ENCODE measurements at regions not wholly inside any gene's neighbourhood (a gene's known extent, or its start where the extent isn't known, plus 50 kb on each side); places are given as distances from the start of the nearest gene placed in this dataset.

DNA sequence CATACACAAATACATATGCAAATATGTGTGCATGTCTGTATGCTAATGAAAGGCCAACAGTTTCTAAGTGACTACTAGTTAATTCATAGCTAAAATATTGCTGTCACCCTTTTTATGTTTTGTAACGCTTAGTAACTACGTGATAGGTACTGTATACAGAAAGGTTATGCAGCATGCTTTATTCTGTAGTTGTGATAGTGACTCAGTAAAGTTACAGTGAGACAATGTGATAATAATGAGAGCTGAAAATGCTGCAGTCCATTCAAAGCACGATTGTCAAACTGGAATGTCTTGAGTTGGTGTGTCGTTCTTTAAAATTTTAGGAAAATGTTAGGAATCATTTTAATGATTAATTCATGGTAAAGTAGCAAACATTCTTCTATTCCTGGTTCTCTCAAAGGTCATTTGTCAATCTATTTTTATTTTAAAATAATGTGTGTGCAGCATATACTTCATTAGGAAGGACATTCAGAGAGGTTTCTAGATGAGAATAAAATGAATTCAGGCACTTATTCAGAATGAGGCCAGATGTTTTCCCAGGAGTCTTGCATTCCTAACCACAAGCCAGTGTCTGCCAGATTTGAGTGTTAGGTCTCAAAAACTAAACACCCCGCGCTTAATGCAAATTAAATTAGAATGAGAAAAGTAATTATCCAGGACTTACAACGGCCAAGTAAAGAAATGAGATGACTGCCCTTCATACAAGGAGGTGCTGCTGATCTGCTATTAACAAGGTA, 408.8 kb upstream of the FZD8 start:
- TF ChIP-seq CTCF (IDR thresholded peaks at IDR 0.05 in 4 of 5, conservative IDR thresholded peaks at IDR 0.05 in 1 of 5) (no peak), POLR2A (IDR thresholded peaks at IDR 0.05) (no peak)

Data from gastrocnemius medialis (tissue), 4 donors.